Vagina (tissue), 2 donors: ENCODE measurements at regions not wholly inside any gene's neighbourhood (a gene's known extent, or its start where the extent isn't known, plus 50 kb on each side); places are given as distances from the start of the nearest gene placed in this dataset.
A peak's percentile ranks its signal among the peaks of the same experiment; 100 is the strongest.

ENCODE experiments used
- DNase-seq, 2 donors: peaks; one replicate each; pipeline ENCODE4 v3.0.0-alpha.2; 2017; ENCODE audit errors: extremely low spot score in 2 of 2
- H3K27ac ChIP-seq: fragments of 200-600 bp; sonication (generic); one replicate; pipeline ENCODE4 v1.5.1; 2019
- H3K27me3 ChIP-seq: fragments of 200-600 bp; sonication (generic); one replicate; pipeline ENCODE4 v1.5.1; 2019
- H3K36me3 ChIP-seq, 2 donors: fragments of 200-600 bp; sonication (generic); one replicate each; pipeline ENCODE4 v1.5.1; 2017 to 2019
- H3K4me1 ChIP-seq: fragments of 200-600 bp; sonication (generic); one replicate; pipeline ENCODE4 v1.5.1; 2019
- H3K4me3 ChIP-seq, 2 donors: fragments of 200-600 bp; sonication (generic); 1 replicate in 1 of 2; 2 replicates in 1 of 2; pipeline ENCODE4 v1.5.1; 2016 to 2019
- H3K9me3 ChIP-seq: fragments of 200-600 bp; sonication (generic); one replicate; pipeline ENCODE4 v1.5.1; 2019
- POLR2A ChIP-seq, 2 donors: fragments of 450-650 bp; IDR thresholded peaks; one replicate each; pipeline ENCODE4 v1.6.1; 2017; ENCODE audit warnings: antibody characterized with exemption in 2 of 2, mild to moderate bottlenecking in 2 of 2, moderate library complexity in 2 of 2
- POLR2AphosphoS5 ChIP-seq, 2 donors: sonication (generic); formaldehyde crosslinking; IDR thresholded peaks; one replicate each; pipeline ENCODE4 v1.9.0; 2017; ENCODE audit warnings: antibody characterized with exemption in 2 of 2, mild to moderate bottlenecking in 2 of 2, low read depth in 1 of 2; ENCODE audit not compliant: insufficient read depth in 1 of 2
- intact Hi-C: fragments of 100-400 bp; cut with DNase I; formaldehyde crosslinking; loops from one replicate; pipeline ENCODE4 v1.15.1; 2023
- TF ChIP-seq, protein P1 (sequence below), 3 experiments: fragments of 450-650 bp in 2 of 3; fragments of 200-600 bp in 1 of 3; sonication (generic) in 1 of 3; IDR thresholded peaks; one replicate each; pipeline ENCODE4 v1.5.1; 2017 to 2019; ENCODE audit warnings: antibody characterized with exemption in 3 of 3, mild to moderate bottlenecking in 2 of 3, moderate library complexity in 2 of 3

- TF ChIP-seq, protein P1, sequence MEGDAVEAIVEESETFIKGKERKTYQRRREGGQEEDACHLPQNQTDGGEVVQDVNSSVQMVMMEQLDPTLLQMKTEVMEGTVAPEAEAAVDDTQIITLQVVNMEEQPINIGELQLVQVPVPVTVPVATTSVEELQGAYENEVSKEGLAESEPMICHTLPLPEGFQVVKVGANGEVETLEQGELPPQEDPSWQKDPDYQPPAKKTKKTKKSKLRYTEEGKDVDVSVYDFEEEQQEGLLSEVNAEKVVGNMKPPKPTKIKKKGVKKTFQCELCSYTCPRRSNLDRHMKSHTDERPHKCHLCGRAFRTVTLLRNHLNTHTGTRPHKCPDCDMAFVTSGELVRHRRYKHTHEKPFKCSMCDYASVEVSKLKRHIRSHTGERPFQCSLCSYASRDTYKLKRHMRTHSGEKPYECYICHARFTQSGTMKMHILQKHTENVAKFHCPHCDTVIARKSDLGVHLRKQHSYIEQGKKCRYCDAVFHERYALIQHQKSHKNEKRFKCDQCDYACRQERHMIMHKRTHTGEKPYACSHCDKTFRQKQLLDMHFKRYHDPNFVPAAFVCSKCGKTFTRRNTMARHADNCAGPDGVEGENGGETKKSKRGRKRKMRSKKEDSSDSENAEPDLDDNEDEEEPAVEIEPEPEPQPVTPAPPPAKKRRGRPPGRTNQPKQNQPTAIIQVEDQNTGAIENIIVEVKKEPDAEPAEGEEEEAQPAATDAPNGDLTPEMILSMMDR (IDR thresholded peaks at IDR 0.05): no peak
- no peak for TF ChIP-seq POLR2AphosphoS5 (IDR thresholded peaks at IDR 0.05; ENCODE audit: insufficient read depth in 1 of 2, low read depth in 1 of 2)
- no peak for TF ChIP-seq POLR2A (IDR thresholded peaks at IDR 0.05)
- Histone ChIP-seq H3K4me1 (no peaks in the 10 kb centered on the region), H3K27me3 (no peaks in the 10 kb centered on the region), H3K36me3 (no peaks in the 10 kb centered on the region), H3K4me3 (no peak overlapping the region), H3K27ac (no peak overlapping the region), H3K9me3 (no peaks in the 10 kb centered on the region)
- DNase-seq: no peak
- intact Hi-C loops: no loop called here
Observed at GRCh38 chr6:56897789-56898529, 56.9 kb upstream of the BEND6 start.

- no peaks in the 10 kb centered on the region for H3K27me3 ChIP-seq
- H3K36me3 ChIP-seq: no peaks in the 10 kb centered on the region
- peaks cover 11% of the 10 kb centered on the region for H3K4me1 ChIP-seq
- no peaks in the 10 kb centered on the region for H3K9me3 ChIP-seq
- no peak overlapping the region for H3K4me3 ChIP-seq
- H3K27ac ChIP-seq: no peak overlapping the region
- intact Hi-C loops: no loop called here
- no peak for DNase-seq
- TF ChIP-seq, protein P1 (IDR thresholded peaks at IDR 0.05): no peak
- TF ChIP-seq POLR2AphosphoS5 (IDR thresholded peaks at IDR 0.05; ENCODE audit: insufficient read depth in 1 of 2, low read depth in 1 of 2) (no peak), POLR2A (IDR thresholded peaks at IDR 0.05) (no peak)
Observed at GRCh38 chr6:56891754-56892153, 63.2 kb upstream of the BEND6 start.

DNA sequence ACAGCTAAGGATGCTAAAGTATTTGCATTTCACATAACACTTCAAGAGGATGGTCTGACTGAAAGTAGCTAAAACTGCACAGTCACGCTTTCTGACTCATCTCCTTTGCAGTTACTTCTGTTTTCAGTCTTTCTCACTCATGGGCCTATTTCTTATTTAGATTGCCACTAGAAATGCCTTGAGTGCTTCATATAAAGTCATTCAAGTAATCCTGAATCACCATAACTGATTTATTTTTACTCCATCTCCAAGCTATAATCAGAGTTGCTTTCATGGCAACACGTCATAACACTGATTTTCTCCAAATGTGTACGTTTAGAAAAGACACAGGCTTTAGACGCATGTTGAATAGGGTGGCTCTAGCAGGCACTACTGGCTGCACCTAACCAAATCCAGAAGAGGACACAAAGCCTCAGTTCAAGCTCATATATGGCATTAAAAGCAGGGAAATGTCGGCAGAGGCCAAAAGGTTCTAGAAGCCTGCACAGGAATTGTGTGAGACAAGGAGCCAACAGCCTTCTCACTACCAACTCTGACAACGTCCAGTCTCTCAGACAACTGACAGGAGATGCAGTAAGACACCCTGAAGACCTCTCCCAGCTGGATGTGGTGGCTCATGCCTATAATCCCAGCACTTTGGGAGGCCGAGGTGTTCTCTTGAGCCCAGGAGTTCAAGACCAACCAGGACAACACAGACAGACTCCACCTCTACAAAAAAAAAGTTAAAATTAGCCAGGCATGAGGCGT is 64.1 kb upstream of the BEND6 start:
- no peaks in the 10 kb centered on the region for H3K9me3 ChIP-seq
- intact Hi-C loops: no loop called here
- H3K27ac ChIP-seq: peak overlapping the region; percentile 63
- H3K27me3 ChIP-seq: no peaks in the 10 kb centered on the region
- no peak overlapping the region for H3K4me3 ChIP-seq
- H3K4me1 ChIP-seq: peaks cover 11% of the 10 kb centered on the region
- no peaks in the 10 kb centered on the region for H3K36me3 ChIP-seq
- DNase-seq: no peak
- TF ChIP-seq POLR2A (IDR thresholded peaks at IDR 0.05): no peak
- TF ChIP-seq, protein P1 (IDR thresholded peaks at IDR 0.05): no peak
- TF ChIP-seq POLR2AphosphoS5 (IDR thresholded peaks at IDR 0.05; ENCODE audit: insufficient read depth in 1 of 2, low read depth in 1 of 2): no peak

DNA sequence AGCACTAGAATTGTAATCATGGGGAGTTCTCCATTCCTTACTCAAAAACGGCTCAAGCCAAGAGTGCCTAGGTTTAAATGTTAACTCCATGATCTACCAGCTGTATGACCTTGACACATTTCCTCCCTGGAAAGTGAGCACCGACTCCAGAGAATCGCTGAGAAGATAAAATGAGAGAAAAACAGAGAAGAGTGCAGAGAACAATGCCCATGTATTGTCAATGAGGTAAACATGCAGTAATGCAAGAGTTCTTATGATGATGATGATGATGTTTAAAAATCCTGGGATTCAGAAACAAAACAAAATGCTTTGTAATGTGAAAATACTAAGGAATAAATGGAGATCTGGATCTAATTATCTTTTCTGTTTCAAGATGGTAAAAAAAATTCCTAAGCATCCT is 64.8 kb upstream of the BEND6 start:
- intact Hi-C loops: no loop called here
- H3K27ac ChIP-seq: no peak overlapping the region
- H3K9me3 ChIP-seq: no peaks in the 10 kb centered on the region
- no peak for DNase-seq
- H3K27me3 ChIP-seq: no peaks in the 10 kb centered on the region
- no peak overlapping the region for H3K4me3 ChIP-seq
- TF ChIP-seq POLR2AphosphoS5 (IDR thresholded peaks at IDR 0.05; ENCODE audit: insufficient read depth in 1 of 2, low read depth in 1 of 2) (no peak), POLR2A (IDR thresholded peaks at IDR 0.05) (no peak)
- TF ChIP-seq, protein P1 (IDR thresholded peaks at IDR 0.05): no peak
- H3K4me1 ChIP-seq: peaks cover 11% of the 10 kb centered on the region
- H3K36me3 ChIP-seq: no peaks in the 10 kb centered on the region

- Histone ChIP-seq H3K9me3 (no peaks in the 10 kb centered on the region), H3K36me3 (no peaks in the 10 kb centered on the region), H3K4me1 (peaks cover 11% of the 10 kb centered on the region), H3K27ac (no peak overlapping the region), H3K27me3 (no peaks in the 10 kb centered on the region), H3K4me3 (no peak overlapping the region)
- intact Hi-C loops: no loop called here
- DNase-seq: no peak
- no peak for TF ChIP-seq POLR2A (IDR thresholded peaks at IDR 0.05)
- TF ChIP-seq POLR2AphosphoS5 (IDR thresholded peaks at IDR 0.05; ENCODE audit: insufficient read depth in 1 of 2, low read depth in 1 of 2): no peak
- TF ChIP-seq, protein P1 (IDR thresholded peaks at IDR 0.05): no peak
Observed at GRCh38 chr6:56889492-56889891, 65.4 kb upstream of the BEND6 start.
